SH-SY5Y (cell line): ENCODE measurements at regions not wholly inside any gene's neighbourhood (a gene's known extent, or its start where the extent isn't known, plus 50 kb on each side); places are given as distances from the start of the nearest gene placed in this dataset.

ENCODE experiments used
- GATA2 ChIP-seq: IDR thresholded peaks from 2 replicates; pipeline ENCODE4 v1.6.1; 2011; ENCODE audit warnings: mild to moderate bottlenecking, low read depth, low read length
- GATA3 ChIP-seq: IDR thresholded peaks from 2 replicates; pipeline ENCODE4 v1.6.1; 2011; ENCODE audit warnings: low read depth, mild to moderate bottlenecking, low read length, moderate library complexity

DNA sequence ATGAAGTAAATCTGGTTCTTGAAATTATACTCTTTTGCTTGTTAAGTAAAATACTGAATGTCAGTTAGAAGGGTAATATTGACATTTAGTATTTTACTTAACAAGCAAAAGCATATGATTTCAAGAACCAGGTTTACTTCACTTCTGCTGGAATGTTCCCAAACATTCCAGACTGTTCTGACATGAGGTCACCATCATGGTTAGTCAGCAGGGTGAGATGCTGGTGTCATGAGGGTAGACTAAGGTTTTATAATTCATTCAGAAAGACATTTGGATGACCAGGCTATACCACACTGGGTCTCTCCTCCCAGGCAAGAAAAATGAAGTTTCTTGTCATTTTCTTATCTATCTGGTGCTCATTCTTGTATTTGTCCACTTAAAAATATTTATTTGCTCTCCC, 414.4 kb upstream of the MMS22L start:
- TF ChIP-seq GATA2 (no peak), GATA3 (no peak)
